Skin epidermis (tissue), 12 donors: ENCODE measurements at regions not wholly inside any gene's neighbourhood (a gene's known extent, or its start where the extent isn't known, plus 50 kb on each side); places are given as distances from the start of the nearest gene placed in this dataset.

Experiments used
- H3K27ac ChIP-seq, 21 experiments: fragments of 200-600 bp; sonication (generic) in 11 of 21; one replicate each; pipeline ENCODE4 v1.5.0; 2020; ENCODE audit warnings: mild to moderate bottlenecking in 3 of 21, inconsistent platforms in 2 of 21, moderate library complexity in 2 of 21
- H3K4me3 ChIP-seq, 7 experiments: fragments of 200-600 bp; sonication (generic) in 2 of 7; one replicate each; pipeline ENCODE4 v1.5.0; 2020; ENCODE audit warnings: inconsistent platforms in 2 of 7, mild to moderate bottlenecking in 2 of 7, moderate library complexity in 1 of 7

DNA sequence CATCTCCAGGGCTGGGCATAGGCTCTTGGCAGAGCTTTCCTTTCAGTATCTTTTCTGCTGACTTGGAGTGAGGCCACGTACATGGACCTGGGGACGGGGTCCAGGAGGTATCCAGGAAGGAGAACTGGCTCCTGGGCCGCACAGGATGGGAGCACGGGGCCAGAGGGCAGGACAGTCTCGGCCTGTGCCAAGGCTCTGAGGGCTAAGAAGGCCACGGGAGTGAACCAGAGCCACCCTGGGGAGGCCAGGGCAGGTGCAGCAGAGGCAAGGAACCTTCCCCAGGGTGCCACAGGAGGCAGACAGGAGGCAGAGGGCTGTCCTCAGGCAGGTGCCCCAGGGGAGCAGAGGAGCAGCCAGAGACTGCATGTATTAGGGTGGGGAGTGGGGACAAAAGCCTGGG, 50.3 kb downstream of the PLXNA1 start:
- H3K27ac ChIP-seq, result no peak overlapping the region

DNA sequence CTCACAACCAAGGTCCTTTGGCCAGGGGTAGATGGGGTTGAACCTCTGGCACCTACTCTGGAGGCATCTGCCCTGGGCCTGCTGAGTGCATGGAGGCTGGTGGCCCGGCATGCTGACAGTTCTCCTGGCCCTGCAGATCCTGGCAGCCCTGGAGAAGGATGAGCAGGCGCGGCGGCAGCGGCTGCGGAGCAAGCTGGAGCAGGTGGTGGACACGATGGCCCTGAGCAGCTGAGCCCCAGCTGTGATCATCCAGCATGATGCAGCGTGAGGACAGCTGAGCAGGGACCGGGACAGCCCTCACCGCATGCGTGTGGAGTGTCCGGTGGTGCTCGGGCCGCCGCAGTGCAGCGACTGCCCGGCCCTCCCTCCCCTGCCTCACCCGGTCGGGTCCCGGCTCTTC, 50.9 kb downstream of the PLXNA1 start:
- peak overlapping the region in 1 of 21 experiments; percentile 50 for H3K27ac ChIP-seq
- no peak overlapping the region for H3K4me3 ChIP-seq

More for the DNA sequence above, 50.3 kb downstream of the PLXNA1 start:
- H3K4me3 ChIP-seq, result no peak overlapping the region

DNA sequence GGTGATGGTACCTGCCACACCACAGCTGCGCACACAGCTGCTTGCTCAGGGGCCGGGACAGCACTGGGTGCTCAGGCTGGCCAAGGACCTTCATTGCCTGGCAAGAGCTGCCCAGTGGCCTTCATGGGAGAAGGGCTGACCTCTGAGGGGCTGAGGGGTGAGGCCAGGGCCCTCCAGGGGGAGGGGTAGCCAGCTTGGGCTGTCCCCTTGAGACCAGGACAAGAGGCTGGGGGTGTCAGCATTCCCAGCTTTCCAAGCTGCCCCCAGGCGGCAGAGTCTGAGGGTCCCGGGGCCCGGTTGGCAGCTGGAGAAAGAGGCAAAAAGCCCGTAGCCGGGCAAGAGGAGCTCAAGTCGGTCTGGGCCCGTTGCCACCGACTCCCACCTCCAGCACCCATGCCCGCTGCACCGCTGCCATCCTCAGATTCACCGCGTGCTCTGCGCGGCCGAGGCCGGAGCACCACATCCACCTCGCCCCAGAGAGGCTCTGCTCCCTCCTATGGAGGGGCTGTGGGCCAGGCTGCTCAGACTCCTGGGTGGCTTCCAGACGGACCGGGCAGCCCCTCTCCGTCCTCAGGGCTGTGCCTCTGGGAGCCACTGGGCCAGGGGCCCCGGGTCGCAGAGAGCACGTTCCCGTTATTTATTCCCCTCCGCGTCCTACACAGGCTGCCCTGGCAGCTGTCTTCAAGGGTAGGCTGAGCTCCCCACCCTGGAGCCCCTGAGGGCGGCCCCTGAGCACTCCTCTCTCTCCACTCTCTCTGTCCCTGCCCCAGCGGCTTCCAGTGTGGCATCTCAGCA, 51.5 kb downstream of the PLXNA1 start:
- peak overlapping the region in 5 of 21 experiments; percentile 19 to 52 (median 31) for H3K27ac ChIP-seq

DNA sequence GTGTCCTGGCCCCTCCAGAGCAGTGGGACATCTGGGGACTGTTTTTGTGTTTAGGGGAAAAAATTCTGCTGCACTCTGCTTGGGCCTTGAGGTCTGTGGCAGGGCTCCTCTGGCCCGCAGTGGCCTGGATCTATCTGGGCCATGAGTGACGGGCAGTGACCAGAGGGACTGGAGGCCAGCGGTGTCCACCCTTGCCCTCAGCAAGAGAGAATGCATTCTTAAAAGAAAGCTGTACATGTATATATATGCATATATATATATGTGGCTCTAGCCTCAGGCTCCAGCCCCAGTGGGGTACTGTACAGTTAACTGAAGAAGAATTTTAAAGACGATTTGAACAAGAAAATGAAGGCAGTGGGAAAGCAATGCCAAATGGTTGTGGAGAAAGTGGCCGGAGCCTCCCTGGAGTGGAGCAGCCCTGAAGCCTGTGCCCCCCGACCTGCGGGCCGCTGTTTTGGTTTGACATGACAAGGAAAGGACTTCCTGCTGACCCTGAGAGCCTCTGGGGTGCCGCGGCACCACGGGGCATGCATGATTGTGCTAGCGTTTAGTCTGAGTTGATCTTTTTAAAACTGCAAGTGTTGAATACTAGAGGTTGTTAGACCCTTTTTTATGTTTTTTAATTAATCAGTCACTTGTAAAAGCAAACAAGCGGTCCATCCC, 52.2 kb downstream of the PLXNA1 start:
- H3K27ac ChIP-seq, result peak overlapping the region in 8 of 21 experiments; percentile 19 to 61 (median 39)
- H3K4me3 ChIP-seq, result no peak overlapping the region

More for the DNA sequence above, 51.5 kb downstream of the PLXNA1 start:
- H3K4me3 ChIP-seq, result no peak overlapping the region

DNA sequence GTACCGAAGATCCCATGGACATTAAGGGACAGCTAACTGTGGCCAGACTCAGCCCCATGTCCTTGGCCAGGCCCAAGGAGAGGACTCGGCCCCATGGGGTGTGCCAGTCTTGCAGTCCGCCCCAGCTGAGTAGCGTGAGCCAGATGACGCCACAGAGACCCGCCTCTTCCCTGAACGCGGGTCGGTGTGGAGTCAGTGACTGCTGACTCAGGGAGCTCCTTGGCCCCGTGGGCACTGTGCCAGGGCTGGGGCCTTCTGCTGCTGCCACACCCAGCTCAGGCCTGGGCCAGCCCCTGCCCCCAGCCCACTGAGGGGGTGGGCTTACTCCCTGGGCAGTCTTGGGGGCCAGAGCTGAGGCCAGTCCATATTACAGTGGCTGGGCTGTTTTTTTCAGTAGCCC, 52.8 kb downstream of the PLXNA1 start:
- H3K27ac ChIP-seq, result peak overlapping the region in 10 of 21 experiments; percentile 1 to 73 (median 54)
- H3K4me3 ChIP-seq, result no peak overlapping the region

DNA sequence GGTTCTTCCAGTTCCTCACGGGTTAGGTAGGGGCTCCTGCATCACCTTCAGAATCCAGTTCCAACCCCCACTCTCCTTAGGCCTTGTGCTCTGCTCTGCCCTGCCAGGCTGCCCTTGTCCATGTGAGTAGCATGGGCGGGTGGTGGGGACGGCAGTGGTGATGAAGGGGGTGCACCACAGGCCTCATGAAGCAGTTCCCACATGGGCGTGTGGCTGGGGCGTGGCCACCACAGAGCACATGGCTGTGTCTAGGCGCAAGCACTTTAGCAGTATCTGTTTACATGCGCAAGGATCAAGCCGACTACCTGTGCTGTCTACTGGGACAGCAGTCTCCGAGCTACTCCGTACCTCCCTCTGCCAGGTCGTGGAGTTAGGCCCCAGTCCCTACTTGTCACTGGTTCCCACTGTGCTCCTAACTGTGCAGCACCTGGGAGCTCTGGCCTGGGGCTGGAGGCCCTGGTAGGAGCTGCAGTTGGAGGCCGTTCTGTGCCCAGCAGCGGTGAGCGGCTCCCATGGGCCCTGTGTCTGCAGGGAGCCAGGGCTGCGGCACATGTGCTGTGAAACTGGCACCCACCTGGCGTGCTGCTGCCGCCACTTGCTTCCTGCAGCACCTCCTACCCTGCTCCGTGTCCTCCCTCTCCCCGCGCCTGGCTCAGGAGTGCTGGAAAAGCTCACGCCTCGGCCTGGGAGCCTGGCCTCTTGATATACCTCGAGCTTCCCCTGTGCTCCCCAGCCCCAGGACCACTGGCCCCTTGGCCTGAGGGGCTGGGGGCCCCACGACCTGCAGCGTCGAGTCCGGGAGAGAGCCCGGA, 53.5 kb downstream of the PLXNA1 start:
- peak overlapping the region in 8 of 21 experiments; percentile 28 to 73 (median 62) for H3K27ac ChIP-seq

DNA sequence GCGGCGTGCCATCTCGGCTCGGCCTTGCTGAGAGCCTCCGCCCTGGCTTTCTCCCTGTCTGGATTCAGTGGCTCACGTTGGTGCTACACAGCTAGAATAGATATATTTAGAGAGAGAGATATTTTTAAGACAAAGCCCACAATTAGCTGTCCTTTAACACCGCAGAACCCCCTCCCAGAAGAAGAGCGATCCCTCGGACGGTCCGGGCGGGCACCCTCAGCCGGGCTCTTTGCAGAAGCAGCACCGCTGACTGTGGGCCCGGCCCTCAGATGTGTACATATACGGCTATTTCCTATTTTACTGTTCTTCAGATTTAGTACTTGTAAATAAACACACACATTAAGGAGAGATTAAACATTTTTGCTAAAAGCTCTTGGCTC, 54.1 kb downstream of the PLXNA1 start:
- H3K4me3 ChIP-seq, result no peak overlapping the region
- peak overlapping the region in 2 of 21 experiments; percentile 57 to 73 for H3K27ac ChIP-seq

More for the DNA sequence above, 53.5 kb downstream of the PLXNA1 start:
- H3K4me3 ChIP-seq, result no peak overlapping the region

DNA sequence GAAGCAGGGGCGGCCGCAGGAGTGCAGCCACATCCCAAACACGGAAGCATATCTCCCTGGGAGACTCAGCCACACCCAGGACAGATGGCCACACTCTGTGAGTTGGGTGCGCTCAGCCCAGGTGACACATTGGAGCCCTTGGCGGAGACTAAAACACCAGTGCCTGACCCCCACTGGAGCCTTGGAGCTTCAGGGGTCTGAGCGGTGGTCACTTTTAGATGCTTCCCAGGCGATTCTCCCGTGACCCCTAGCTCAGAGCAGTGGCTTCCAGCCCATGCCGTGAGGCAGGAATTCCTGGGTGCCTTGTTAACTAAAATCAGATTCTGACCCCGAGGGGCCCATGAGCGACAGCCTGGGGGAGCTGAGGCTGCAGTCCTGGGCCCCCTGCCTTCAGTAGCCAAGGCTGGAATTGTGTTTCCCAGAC, 54.5 kb downstream of the PLXNA1 start:
- Histone ChIP-seq H3K27ac (peak overlapping the region in 1 of 21 experiments; percentile 57), H3K4me3 (no peak overlapping the region)

DNA sequence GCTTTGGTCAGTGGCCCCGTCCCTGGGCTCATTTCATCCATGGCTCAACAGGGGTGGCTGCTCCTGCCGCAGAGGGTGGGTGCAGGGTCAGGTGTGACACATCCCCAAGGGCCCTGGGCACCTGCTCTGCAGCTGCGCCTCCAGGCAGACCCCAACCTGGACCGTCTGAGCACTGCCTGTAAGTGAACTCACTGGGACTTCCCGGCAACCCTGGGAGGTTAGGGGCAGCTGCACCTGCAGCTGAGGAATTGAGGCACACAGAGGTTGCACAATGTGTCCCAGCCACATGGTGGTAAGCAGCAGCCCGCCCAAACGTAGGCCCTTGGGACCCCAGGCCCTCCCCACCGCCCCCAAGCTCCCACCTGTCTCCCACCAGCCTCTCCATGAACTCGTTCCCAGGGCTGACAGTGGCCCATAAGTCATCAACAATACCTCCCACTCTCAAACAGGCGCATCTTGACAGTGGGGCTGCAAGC, 55.1 kb downstream of the PLXNA1 start:
- H3K27ac ChIP-seq, result no peak overlapping the region
- no peak overlapping the region for H3K4me3 ChIP-seq

DNA sequence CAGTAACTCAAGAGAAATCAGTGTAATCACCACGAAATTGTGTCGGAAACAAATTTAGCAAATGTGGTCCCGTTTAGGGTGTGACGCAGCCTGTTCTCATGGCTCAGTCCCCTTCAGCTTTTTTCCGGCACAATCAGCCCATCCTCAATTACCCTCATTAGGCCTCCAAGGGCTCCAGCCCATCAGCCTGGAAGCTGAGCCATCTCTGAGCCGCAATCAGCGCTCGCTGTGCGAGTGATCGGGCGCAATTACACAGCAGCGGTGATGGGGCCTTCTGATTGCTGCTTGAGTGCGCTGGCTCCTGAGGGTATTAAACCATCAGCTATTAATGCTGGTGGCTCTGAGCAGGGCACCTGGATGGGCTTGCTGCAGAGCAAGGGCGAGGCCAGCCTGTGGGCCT, 55.6 kb downstream of the PLXNA1 start:
- Histone ChIP-seq H3K4me3 (no peak overlapping the region), H3K27ac (no peak overlapping the region)

DNA sequence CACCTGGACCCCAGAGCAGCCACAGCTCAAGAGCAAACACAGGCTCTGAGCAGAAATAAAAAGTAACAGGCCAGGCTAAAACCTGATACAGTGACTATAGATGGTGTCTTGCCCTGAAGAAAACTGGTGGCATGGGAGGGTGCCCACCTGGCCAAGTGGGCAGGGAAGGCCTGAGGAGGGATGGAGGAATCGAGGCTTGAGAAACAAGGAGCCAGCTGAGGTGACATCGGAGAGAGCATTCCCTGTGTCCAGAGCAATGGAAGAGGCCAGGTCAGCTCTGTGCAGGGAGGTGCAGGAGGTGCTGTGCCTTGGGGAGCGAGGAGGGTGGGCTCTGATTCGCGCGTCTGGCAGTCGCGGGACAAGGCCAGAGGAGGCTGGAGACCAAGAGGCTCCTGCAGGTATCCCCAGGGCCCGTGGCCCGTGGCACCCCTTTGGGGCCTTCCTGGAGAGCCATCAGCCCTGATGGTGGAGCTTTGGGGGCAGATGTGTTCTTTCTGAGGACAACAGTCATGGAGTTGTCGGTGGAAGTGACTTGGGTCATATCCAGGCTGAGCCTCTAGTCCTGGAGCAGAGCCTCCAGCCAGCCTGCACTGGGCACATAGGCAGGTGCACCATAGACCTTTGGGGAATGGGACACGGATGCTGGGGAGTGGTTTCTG, 56.1 kb downstream of the PLXNA1 start:
- H3K27ac ChIP-seq, result no peak overlapping the region

DNA sequence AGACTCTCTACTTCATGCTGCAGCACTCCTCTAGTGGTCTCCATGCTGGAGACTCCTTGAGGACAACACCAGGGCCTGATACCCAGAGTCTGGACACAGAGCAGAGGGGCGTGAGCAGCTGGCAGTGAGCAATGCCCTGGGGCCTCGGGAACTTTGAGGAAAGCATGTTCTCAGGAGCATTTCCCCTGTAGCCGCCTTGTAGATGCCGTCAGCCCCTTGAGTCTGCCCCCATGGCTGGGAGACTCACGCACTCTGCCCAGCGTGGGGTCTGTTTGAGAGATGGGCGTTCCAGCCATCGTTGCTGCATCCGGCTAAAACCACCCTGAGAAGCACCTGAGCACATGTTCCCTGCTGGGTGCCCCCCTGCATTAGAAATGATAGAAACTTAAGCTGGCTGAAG, 56.8 kb downstream of the PLXNA1 start:
- Histone ChIP-seq H3K4me3 (no peak overlapping the region), H3K27ac (no peak overlapping the region)

More for the DNA sequence above, 56.1 kb downstream of the PLXNA1 start:
- no peak overlapping the region for H3K4me3 ChIP-seq

DNA sequence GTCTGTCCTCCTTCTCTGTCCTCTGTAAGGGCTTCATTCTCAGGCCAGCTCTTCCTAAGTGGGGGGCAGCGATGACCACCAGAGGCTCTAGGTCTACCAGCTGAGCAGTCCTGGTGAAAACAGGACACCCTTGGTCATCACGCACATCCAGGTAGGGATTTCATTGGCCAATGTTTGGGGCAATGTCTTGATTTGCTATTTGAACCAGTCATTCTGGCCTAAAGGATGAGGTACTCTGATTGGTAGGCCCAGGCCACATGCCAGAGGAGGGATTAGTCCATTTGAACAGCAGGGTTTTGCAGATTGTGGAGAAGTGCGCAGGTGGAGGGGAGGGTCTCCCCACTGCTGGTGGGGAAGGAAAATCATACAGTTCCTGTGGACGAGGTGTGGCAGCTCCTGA, 57.3 kb downstream of the PLXNA1 start:
- Histone ChIP-seq H3K27ac (no peak overlapping the region), H3K4me3 (no peak overlapping the region)

DNA sequence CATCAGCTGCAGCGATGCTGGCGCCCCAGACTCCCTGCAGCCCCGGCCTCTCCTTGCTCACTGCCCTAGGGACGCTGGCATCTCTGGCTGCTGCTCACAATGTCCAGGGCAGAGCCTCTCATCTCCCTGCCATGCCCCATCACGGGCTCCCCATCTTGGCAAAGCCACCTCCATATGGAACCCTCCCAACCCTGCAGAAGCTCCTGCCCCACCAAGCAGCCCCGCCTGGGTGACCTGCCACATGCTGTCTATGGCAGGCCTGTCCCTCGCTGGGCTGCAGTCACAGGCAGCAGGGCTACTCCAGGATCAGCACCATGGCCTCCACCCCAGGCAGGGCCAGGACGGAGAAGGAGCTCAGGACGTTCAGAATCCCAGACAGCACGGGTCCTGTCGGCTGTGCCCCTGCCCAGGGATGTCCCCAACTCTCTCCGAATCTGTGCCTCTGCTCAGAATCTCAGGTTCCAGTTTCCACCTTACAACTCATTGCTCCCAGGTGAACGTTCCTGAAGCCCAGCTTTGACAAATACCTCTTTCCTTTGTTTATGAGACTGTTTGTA, 58.4 kb downstream of the PLXNA1 start:
- no peak overlapping the region for H3K27ac ChIP-seq
- no peak overlapping the region for H3K4me3 ChIP-seq

DNA sequence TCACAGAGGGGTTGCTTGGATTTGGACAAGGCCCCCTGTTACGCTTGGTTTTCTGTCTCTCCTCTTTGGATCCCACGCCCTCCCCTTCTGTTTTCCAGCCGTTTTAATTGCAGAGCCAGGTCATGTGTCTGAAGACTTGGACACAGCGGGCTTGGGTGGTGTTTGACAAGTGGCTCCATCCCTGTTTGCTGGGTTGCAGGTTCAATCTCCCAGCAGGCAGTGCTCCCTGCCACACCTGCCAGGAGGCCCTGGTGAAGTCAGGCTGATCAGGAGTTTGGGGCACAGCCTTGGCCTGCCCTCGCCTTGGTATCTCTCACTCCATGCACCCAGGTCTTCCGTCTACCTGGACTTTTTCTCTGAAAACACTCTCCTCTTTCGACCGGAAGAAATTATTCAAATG, 59.0 kb downstream of the PLXNA1 start:
- Histone ChIP-seq H3K27ac (no peak overlapping the region), H3K4me3 (no peak overlapping the region)

DNA sequence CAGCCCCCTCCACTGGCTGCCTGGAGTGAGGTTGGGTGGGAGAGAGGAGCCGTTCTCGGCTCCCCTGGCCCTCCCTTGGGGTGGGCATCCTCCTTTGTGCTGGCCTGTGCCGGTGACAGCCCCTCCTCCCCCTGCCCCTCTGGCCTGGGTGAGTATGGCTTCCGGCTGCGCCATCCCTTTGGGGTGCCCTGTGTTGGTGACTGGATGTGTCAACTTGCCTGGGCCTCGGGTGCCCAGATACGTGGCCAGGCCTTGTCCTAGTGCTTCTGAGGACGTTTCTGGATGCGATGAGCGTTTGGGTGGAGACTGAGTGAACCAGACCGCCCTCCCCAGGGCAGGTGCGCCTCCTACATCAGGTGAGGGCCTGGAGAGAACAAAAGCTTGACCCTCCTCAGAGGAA, 59.7 kb downstream of the PLXNA1 start:
- Histone ChIP-seq H3K4me3 (no peak overlapping the region), H3K27ac (peak overlapping the region in 1 of 21 experiments; percentile 12)

DNA sequence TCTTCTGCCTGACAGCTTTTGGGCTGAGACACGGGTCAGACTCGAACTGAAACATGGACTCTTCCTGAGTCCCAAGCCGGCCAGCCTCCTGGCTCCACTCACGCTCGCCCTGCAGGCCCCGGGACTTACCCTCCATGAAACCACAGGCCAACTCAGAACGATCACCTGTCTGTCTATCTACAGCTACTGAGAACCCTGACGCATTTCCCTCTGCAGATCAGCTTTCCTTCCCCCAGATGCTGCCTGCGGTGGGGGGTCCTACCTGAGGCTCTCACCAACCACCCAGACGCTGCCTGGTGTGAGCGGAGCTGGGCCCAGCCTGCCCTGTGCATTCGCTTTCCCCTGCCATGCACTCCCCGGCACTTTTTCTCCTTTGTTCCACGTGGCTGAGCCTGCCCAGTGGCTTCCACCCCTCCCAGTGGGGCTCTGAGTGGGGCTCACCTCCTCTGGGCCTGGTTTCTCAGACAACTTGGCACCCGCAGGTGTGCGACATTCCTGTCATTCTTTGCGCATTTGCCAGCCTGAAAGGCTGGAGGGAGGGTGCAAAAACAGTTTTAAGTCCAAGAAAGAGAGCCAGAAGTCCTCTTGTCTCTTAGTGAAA, 60.2 kb downstream of the PLXNA1 start:
- Histone ChIP-seq H3K27ac (peak overlapping the region in 2 of 21 experiments; percentile 12 to 57), H3K4me3 (no peak overlapping the region)

DNA sequence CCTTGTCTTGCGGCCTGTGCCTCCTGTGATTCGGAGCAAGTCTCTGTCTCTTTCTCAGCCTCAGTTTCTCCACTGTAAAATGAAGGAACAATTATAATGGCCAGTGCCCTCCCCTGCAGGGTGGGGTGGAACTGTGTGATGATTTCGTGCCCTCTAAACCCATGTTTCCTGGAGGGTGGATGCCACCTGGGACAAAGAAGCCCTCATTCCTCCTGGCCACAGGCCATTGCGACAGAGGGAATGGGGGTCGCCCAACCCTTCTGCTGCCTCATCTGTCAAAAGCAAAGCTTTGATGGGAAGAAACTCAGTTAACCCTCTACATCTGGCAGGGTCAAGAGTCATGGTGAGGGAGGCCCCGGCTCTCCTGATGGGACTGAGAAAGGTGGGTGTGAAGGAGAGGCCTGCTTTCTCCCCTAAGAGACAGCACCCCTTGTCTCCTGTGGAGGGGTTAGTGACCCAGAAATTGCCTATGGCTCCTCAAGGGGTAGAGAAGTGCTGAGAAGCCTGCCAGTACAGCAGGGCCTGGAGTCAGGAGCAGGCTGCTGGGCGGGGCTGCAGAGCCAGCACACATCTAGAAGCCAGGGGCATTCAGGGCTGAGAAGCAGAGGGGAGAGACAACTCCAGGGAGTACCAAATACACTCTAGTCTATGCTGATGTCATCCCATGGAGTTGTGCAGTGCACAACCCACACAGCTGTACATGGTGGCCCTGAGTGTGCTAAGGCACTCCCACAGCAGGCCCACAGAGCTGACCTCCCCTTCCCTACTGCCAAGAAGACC, 61.0 kb downstream of the PLXNA1 start:
- peak overlapping the region in 4 of 21 experiments; percentile 3 to 57 (median 20) for H3K27ac ChIP-seq
- H3K4me3 ChIP-seq, result no peak overlapping the region
